H1 (cell line): ENCODE measurements at regions not wholly inside any gene's neighbourhood (a gene's known extent, or its start where the extent isn't known, plus 50 kb on each side); places are given as distances from the start of the nearest gene placed in this dataset.

Source experiments
- BRCA1 ChIP-seq: IDR thresholded peaks from 2 replicates; pipeline ENCODE4 v1.6.1; 2012; ENCODE audit warnings: low read depth, low read length, improper control_type of control experiment
- EGR1 ChIP-seq: IDR thresholded peaks from 2 replicates; pipeline ENCODE4 v1.6.1; 2011; ENCODE audit warnings: low read depth, low read length, borderline replicate concordance
- RAD21 ChIP-seq, 2 experiments: IDR thresholded peaks in 1 of 2; conservative IDR thresholded peaks in 1 of 2; 2 replicates each; pipeline ENCODE4 v1.6.1; 2011; ENCODE audit warnings: low read depth in 2 of 2, low read length in 2 of 2, improper control_type of control experiment in 1 of 2, inconsistent platforms in 1 of 2, mild to moderate bottlenecking in 1 of 2, moderate library complexity in 1 of 2
- SP2 ChIP-seq: IDR thresholded peaks from 2 replicates; pipeline ENCODE4 v1.6.1; 2012; ENCODE audit warnings: mild to moderate bottlenecking, low read length, inconsistent platforms

GRCh38 chr13:107250628-107251027 lies 682.7 kb upstream of the ARGLU1 start (continued):
- TF ChIP-seq SP2 (no peak), EGR1 (no peak), BRCA1 (no peak), RAD21 (IDR thresholded peaks at IDR 0.05 in 1 of 2, conservative IDR thresholded peaks at IDR 0.05 in 1 of 2; ENCODE audit: low read depth in 2 of 2, low read length in 2 of 2) (no peak)
